Esophagus (tissue), 2 donors: ENCODE measurements at regions not wholly inside any gene's neighbourhood (a gene's known extent, or its start where the extent isn't known, plus 50 kb on each side); places are given as distances from the start of the nearest gene placed in this dataset.

Experiments used
- H3K27ac ChIP-seq, 2 donors: one replicate each; pipeline ENCODE4 v1.5.1; 2013; ENCODE audit warnings: low read depth in 2 of 2, mild to moderate bottlenecking in 2 of 2, inconsistent platforms in 1 of 2, low read length in 1 of 2, moderate library complexity in 1 of 2
- H3K27me3 ChIP-seq, 2 donors: one replicate each; pipeline ENCODE4 v1.6.1; 2013; ENCODE audit warnings: low read length in 2 of 2, control low read depth in 1 of 2, mild to moderate bottlenecking in 1 of 2; ENCODE audit not compliant: insufficient read depth in 2 of 2, control insufficient read depth in 1 of 2
- H3K36me3 ChIP-seq, 2 donors: one replicate each; pipeline ENCODE4 v1.6.1; 2013; ENCODE audit warnings: low read length in 1 of 2; ENCODE audit not compliant: control insufficient read depth in 2 of 2, insufficient read depth in 2 of 2
- H3K4me1 ChIP-seq, 2 donors: one replicate each; pipeline ENCODE4 v1.6.1; 2013; ENCODE audit warnings: low read length in 1 of 2; ENCODE audit not compliant: control insufficient read depth in 2 of 2, insufficient read depth in 2 of 2
- H3K4me3 ChIP-seq, 2 donors: one replicate each; pipeline ENCODE4 v1.5.1; 2013; ENCODE audit warnings: low read length in 2 of 2, mild to moderate bottlenecking in 2 of 2, low read depth in 1 of 2, moderate library complexity in 1 of 2
- H3K9me3 ChIP-seq, 2 donors: one replicate each; pipeline ENCODE4 v1.6.1; 2013; ENCODE audit warnings: mild to moderate bottlenecking in 2 of 2, low read depth in 1 of 2, low read length in 1 of 2, moderate library complexity in 1 of 2; ENCODE audit not compliant: control insufficient read depth in 2 of 2, insufficient read depth in 1 of 2
- WGBS, 2 donors: extraction: QIAGEN DNeasy Blood & Tissue Kit; methylation state at CpG; one replicate each; pipeline ENCODE4 v1.1.7; 2013; 5-methylcytosine and 5-hydroxymethylcytosine counted together
- donor health status: healthy with polysubstance abuse.
- donor health status: Bipolar disorder and iron deficiency.

DNA sequence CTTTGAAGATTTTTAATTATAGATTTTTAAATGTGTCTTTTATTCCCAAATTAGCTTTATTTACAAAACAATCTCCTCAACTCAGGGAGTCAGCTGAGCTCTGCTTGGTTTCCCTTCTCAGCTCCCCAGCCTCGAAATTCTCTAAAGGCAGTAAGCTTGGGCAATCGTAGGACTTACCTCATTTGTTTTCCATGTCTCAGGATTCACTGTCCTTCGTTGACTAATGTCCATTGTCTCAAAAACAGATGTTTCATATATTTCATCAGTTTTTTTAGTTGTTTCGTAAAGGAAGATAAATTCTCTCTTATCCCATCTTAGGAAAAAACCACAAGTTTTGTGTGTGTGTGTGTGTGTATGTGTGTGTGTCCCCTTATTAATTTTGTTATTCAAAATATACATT, 102.2 kb upstream of the ADGRF1 start:
- no peak overlapping the region for H3K27ac ChIP-seq
- H3K9me3 ChIP-seq = no peaks in the 10 kb centered on the region
- H3K4me1 ChIP-seq = no peaks in the 10 kb centered on the region
- H3K36me3 ChIP-seq = no peaks in the 10 kb centered on the region
- H3K27me3 ChIP-seq = no peaks in the 10 kb centered on the region
- H3K4me3 ChIP-seq = no peak overlapping the region
- 68 to 72% methylated on average over 4 of the region's 4 CpGs for WGBS, 2 donors

DNA sequence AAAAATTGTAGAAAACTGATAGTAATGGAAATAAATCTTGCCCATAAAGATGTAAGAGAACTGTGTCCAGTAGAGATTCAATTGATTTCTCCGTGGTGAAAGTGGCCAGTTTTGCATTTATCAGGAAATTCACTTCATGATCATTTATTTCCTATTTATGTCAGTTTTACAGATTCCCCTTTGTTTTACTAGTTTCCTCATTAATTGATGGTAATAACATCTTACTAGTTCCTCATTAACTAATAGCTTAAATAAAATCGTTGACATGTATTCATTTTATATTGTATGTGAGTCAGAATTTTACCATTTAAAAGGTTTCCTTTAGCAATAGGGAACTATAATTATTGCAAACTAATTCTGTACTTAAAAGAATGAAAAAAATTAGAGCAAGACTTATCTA, 99.8 kb upstream of the ADGRF1 start:
- Histone ChIP-seq H3K36me3 (no peaks in the 10 kb centered on the region), H3K27ac (no peak overlapping the region), H3K27me3 (no peaks in the 10 kb centered on the region), H3K4me3 (no peak overlapping the region), H3K4me1 (no peaks in the 10 kb centered on the region), H3K9me3 (no peaks in the 10 kb centered on the region)
- WGBS, 2 donors = 74 to 80% methylated on average over 2 of the region's 2 CpGs

- Histone ChIP-seq H3K9me3 (no peaks in the 10 kb centered on the region), H3K27me3 (no peaks in the 10 kb centered on the region), H3K4me3 (no peak overlapping the region), H3K27ac (no peak overlapping the region), H3K4me1 (no peaks in the 10 kb centered on the region), H3K36me3 (no peaks in the 10 kb centered on the region)
- WGBS, 2 donors = 84 to 89% methylated on average over 3 of the region's 3 CpGs
These were observed 99.0 kb upstream of the ADGRF1 start for GRCh38 chr6:47141171-47141570.

- no peak overlapping the region for H3K4me3 ChIP-seq
- H3K36me3 ChIP-seq = no peaks in the 10 kb centered on the region
- H3K27ac ChIP-seq = no peak overlapping the region
- 48 to 57% methylated on average over 6 of the region's 6 CpGs for WGBS, 2 donors
- no peaks in the 10 kb centered on the region for H3K27me3 ChIP-seq
- H3K9me3 ChIP-seq = no peaks in the 10 kb centered on the region
- H3K4me1 ChIP-seq = no peaks in the 10 kb centered on the region
These were observed 95.9 kb upstream of the ADGRF1 start for GRCh38 chr6:47138046-47138445.

DNA sequence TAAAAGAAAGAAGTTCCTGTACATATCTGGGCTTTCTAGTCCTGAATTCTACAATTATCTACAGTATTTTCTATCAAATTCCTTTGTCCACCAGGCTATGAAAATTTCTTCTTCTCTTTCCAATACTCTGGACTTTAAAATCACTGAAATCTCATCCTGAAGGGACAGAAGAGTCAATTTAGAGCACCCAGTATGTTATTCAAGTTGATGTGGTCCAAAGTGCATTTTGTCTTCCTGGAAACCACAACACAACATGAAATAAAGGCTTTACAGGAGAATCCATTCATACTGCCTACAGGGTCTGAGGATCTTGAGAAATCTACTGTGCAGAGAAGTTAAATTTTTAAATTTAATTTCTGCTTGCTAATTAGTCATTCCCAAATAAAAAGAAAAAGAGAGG, 94.9 kb upstream of the ADGRF1 start:
- H3K27ac ChIP-seq = no peak overlapping the region
- H3K4me3 ChIP-seq = no peak overlapping the region
- H3K9me3 ChIP-seq = no peaks in the 10 kb centered on the region
- no peaks in the 10 kb centered on the region for H3K27me3 ChIP-seq
- no peaks in the 10 kb centered on the region for H3K4me1 ChIP-seq
- H3K36me3 ChIP-seq = no peaks in the 10 kb centered on the region

DNA sequence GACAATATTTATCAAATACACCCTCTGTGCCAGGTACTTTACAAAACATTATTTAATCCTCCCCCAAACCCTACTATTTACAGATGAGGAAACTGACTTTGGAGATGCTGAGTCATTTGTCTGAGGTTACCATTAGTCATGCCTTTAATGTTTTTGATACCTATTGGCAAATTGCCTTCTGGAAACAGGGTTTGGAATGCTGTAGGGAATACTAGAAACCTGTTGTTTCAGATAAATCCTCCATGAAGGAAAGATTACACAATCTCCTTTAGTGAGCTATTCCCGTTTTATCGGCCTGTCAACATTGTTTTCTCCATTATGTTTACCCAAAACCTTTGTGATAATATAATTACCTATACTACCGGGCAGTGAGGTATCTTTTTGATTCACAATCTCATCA, 93.6 kb upstream of the ADGRF1 start:
- WGBS, 2 donors = 32 to 34% methylated on average over 3 of the region's 3 CpGs
- Histone ChIP-seq H3K4me1 (peaks cover 0 to 2% of the 10 kb centered on the region in 2 donors), H3K4me3 (no peak overlapping the region), H3K9me3 (no peaks in the 10 kb centered on the region), H3K27ac (no peak overlapping the region), H3K27me3 (no peaks in the 10 kb centered on the region), H3K36me3 (no peaks in the 10 kb centered on the region)

DNA sequence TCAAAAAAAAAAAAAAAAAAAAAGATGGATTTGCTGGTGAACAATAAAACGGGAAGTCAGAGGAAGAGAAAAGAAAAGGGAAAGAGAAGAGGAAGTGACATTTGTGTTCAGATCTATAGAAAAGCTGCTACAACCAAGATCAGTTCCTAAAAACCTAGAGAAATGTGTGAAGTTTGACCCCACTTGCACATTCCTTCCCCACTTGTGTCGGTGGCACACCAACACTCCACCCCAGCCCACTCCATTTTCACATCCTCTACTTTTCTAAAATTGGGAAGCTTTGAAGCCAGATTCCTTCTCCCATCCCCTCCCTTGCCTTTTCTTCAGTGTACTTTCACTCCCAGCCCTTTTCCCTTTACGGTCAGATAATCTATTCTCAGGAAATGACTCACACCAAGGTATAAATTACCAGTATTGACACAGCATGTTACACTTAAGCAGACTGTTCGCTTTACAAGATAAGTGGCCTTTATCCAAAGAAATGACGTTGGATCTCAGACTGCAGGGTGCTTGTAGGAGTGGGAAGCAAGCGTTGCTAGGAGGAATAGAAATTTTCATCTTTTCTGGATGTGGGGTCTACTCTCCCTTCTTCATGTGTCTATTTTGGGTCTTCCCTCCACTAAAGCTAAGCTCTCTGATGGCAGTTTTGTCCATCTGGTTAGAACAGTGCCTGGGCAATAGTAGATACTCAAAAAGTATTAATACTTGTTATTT, 92.5 kb upstream of the ADGRF1 start:
- H3K4me3 ChIP-seq = no peak overlapping the region
- peak overlapping the region; percentile 30 to 36 for H3K27ac ChIP-seq
- no peaks in the 10 kb centered on the region for H3K9me3 ChIP-seq
- WGBS, 2 donors = 22 to 25% methylated on average over 6 of the region's 6 CpGs
- H3K36me3 ChIP-seq = no peaks in the 10 kb centered on the region
- H3K4me1 ChIP-seq = peaks cover 0 to 2% of the 10 kb centered on the region in 2 donors
- no peaks in the 10 kb centered on the region for H3K27me3 ChIP-seq

DNA sequence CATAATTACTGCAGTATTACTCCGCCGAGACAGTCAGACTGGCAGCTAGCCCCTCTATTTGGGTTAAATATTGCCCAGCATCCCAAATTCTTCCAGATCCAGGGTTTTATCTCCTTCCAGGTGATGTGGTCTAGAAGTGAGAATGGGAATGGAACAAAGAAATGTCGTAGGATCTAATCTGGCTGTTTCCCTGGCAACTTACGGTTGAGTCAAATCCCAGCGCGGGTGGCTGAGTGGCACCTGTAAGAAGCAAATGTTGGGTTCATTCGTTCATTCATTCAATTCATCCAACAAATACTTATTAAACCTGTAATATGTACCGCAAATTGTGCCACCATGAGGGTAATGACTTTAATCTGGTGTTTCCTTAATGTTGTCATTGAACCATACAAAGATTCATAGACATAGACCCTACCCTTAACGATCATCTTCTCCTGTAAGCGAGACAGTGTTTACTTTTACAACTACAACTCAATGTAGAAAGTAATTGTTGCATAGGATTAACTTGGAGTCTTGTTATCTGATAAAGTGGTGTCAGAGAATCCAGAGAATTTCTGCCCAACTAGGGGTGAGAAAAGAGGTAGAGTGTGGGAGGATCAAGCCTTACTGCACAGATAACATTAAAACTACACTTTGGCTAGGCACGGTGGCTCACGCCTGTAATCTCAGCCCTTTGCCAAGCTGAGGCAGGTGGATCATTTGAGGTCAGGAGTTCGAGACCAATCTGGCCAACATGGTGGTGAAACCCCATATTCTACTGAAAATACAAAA, 91.3 kb upstream of the ADGRF1 start:
- Histone ChIP-seq H3K9me3 (no peaks in the 10 kb centered on the region), H3K27ac (no peak overlapping the region), H3K4me1 (peaks cover 0 to 2% of the 10 kb centered on the region in 2 donors), H3K27me3 (no peaks in the 10 kb centered on the region), H3K36me3 (no peaks in the 10 kb centered on the region), H3K4me3 (no peak overlapping the region)
- 93 to 94% methylated on average over 13 of the region's 13 CpGs for WGBS, 2 donors

- peaks cover 0 to 2% of the 10 kb centered on the region in 2 donors for H3K4me1 ChIP-seq
- WGBS, 2 donors = 79 to 91% methylated on average over 1 of the region's 1 CpG
- H3K9me3 ChIP-seq = no peaks in the 10 kb centered on the region
- no peak overlapping the region for H3K27ac ChIP-seq
- no peak overlapping the region for H3K4me3 ChIP-seq
- no peaks in the 10 kb centered on the region for H3K27me3 ChIP-seq
- no peaks in the 10 kb centered on the region for H3K36me3 ChIP-seq
These were observed 90.6 kb upstream of the ADGRF1 start for GRCh38 chr6:47132724-47133123.

- WGBS, 2 donors = 86 to 90% methylated on average over 2 of the region's 2 CpGs
- H3K4me1 ChIP-seq = peaks cover 0 to 2% of the 10 kb centered on the region in 2 donors
- no peaks in the 10 kb centered on the region for H3K27me3 ChIP-seq
These were observed 89.6 kb upstream of the ADGRF1 start for GRCh38 chr6:47131773-47132172.

More at GRCh38 chr6:47131773-47132172, 89.6 kb upstream of the ADGRF1 start:
- Histone ChIP-seq H3K9me3 (no peaks in the 10 kb centered on the region), H3K27ac (no peak overlapping the region), H3K36me3 (no peaks in the 10 kb centered on the region), H3K4me3 (no peak overlapping the region)
